GM18508 (cell line): ENCODE measurements at regions not wholly inside any gene's neighbourhood (a gene's known extent, or its start where the extent isn't known, plus 50 kb on each side); places are given as distances from the start of the nearest gene placed in this dataset.

Experiments
- ATAC-seq: cut with Tn5 transposase; IDR thresholded peaks from one replicate; pipeline ENCODE4 v1.9.1; 2021; ENCODE audit warnings: moderate number of reproducible peaks; ENCODE audit not compliant: insufficient read depth, unreplicated experiment

DNA sequence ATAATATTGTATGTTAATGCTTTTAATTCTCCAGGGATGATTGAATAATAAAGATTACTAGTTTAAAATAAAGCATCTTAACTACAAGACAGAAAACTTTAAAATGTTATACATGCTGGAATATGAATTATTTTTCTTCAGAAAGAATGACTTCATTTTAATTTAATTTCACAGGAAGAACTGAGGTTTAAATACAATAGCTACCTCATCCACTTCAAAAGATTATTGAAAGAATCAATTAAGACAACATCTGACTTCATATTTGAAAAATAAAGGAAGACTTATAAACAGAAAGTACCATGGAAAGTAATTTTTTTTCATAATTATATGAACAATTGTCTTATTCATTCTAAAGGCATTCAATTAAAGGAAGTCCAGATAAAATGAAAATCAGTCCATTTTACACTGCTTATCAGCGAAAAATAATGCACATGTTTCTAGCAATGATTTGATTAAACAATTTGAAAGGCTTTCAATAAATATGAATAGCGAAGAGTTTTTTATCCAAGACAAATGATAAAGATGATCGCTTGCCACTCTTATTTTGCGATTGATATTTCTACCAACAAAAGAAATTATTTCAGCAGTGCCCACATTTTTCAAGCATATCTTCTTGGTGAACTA lies 368.5 kb upstream of the OPRM1 start:
- no peak for ATAC-seq

DNA sequence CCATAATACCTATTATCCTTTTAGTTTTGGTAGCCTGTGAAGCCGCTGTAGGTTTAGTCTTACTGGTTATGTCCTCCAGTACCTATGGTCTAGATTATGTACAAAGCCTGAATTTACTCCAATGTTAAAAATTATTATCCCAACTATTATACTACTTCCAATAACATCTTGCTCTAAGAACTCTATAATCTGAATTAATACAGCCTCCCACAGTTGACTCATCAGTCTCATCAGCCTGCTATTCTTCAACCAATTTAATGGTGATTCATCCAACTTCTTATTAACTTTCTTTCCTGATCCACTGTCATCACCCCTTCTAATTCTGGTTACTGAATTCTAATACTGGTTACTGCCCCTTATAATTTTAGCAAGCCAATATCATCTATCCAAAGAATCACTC lies 370.3 kb upstream of the OPRM1 start:
- ATAC-seq: no peak

DNA sequence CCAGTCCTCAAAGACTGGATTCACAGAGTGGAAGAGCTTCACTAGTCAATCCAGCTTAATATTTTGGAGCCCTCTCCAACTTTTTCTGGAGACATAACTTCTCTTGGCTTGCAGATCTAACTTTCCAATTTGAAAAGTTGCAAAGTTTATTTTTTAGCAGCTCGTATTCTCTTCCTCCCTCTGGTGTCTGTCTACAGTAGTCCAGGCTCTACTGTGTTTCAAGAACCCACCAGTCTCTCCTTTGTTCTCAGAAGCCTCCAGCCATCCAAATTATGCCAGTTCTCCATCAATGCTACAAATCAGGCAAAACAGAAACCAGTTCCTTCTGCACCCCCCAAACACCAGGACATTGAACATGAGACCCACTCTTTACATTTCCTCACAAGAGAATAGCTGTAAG lies 376.1 kb upstream of the OPRM1 start:
- ATAC-seq: no peak

DNA sequence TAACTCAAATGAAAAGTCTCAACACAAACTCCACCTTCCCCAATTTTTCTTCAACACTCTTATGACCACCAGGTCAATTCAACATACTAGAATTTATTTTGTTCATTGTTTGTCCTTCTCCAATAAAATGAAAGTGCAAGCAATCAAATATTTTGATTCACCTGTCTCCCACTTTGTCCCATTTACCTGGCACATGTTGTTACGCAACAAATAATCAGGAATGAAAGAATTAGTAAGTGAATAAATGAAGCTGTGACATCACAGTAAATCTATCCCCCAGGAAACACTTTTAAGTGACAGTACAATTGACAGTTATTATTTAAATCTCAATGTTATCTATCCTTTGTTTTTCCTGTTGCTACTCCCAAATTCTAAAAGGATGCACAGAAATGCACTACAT lies 393.7 kb upstream of the OPRM1 start:
- ATAC-seq: no peak

DNA sequence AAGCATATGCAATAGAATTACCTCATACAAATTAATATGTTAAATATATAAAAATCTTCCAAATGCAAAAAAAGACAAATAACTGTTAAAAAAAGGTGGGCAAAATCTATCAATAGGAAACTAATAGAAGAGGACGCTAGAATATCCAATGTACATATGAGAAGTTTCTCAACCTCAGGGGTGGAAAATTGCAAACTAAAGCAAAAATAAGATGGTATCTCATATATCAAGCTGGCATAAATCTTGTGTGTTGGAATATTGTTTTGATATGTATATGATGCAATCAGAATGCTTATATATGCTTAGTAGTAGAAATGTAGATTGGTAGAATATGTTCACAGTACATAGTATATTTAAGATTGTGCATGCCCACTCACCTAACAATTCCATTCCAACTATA lies 395.0 kb upstream of the OPRM1 start:
- ATAC-seq: no peak

DNA sequence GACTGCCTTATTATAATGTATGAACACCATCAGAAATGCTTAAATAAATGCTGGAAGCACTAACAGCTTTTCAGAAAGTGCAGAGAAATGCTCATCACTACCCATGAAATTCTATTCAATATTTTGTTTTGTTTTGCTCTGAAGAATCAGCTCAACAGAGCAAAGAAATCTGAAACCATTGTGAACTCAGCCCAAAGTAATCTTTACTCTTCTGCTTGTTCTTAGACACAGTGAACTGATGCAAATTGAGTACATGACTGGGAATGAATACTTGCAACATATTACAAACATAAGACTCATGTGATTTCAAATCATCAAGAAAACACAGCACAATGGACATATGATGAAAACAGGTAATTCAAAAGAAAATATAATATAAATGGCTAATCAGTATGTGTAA lies 404.6 kb upstream of the OPRM1 start:
- no peak for ATAC-seq

DNA sequence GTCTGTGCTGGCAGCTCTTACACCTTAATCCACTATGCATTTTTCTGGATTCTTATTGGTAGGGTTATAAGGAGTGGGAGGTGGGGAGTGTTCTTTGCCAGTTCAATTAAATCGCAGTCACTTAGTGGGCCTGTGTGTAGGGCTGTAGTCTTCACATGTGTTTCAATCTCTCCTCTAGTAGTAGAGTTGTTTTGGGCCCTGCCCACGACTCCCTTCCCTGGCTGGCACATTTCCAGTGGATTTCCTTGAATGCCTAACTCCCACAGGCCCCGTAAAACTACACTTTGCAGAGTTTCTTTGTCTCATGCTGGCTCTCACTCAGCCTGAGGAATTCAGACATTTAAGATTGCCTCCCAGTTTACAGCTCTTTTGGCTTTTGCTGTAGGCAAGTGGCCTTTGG lies 414.0 kb upstream of the OPRM1 start:
- no peak for ATAC-seq

DNA sequence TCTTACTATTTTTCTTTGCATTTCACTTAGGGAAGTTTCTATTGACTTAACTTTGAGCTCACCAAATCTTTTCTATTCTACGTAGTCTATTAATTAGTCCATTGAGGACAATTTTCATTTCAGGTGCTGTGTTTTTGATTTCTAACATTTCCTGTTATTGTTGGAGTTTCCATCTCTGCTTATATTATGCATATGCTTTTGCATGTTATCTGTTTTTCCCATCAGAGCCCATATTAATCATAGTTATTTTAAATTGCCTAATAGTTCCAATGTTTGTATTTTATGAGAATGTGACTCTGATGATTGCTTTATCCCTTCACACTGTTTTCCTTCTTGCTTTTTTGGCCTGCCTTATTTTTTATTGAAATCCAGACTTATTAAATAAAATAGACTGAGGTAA lies 414.5 kb upstream of the OPRM1 start:
- ATAC-seq: no peak

DNA sequence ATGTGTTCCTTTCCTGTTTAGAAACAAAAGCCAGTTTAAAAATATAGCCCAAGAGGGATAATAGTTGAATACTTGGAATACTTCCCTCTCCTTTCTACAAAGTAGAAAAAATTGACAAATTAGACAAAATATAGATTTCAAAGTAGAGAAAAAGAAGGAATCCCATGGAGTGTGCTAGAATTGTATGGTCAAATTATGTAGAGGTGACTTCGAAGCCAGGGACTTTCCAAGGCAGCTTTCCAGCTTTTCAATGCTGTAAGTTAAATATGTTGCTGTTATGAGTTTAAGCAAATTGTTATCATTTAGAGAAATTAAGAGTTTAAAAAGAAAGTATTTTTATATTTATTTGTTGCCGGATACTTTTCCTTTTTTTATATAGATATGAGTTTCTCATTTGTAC lies 415.5 kb upstream of the OPRM1 start:
- ATAC-seq: no peak

DNA sequence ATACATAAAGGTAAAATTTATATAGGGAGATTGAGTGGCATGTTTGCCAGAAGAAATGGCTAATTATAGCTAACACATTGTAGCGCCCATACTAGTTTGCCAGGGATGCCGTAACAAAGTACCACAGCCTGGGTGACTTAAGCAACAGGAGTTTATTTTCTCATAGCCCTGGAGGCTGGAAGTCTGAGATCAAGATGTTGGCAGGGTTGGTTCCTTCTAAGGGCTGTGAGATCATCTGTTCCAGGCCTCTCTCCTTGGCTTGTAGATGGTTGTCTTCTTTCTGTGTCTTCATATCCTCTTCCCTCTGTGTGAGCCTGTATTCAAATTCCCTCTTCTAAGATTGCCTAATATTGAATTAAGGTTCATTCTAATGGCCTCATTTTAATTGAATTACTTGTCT lies 417.5 kb upstream of the OPRM1 start:
- ATAC-seq: no peak

DNA sequence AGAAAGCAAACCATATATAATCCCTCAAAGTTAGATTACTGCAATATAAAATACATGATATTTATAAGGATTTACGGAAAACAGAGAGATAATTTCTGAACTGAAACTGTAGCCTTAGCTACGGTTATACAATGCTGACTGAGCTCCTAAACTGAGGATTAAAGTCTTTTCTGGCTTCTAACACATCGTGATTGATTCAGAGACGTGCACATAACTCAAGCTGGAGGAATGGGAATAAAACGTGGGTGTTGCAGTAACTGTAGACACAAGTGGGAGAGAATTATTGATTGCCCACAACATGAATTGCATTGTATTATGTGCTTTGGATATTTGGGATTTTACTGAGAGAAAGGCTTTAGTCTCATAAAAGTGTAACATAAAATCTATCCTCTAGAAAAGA lies 418.0 kb upstream of the OPRM1 start:
- no peak for ATAC-seq

DNA sequence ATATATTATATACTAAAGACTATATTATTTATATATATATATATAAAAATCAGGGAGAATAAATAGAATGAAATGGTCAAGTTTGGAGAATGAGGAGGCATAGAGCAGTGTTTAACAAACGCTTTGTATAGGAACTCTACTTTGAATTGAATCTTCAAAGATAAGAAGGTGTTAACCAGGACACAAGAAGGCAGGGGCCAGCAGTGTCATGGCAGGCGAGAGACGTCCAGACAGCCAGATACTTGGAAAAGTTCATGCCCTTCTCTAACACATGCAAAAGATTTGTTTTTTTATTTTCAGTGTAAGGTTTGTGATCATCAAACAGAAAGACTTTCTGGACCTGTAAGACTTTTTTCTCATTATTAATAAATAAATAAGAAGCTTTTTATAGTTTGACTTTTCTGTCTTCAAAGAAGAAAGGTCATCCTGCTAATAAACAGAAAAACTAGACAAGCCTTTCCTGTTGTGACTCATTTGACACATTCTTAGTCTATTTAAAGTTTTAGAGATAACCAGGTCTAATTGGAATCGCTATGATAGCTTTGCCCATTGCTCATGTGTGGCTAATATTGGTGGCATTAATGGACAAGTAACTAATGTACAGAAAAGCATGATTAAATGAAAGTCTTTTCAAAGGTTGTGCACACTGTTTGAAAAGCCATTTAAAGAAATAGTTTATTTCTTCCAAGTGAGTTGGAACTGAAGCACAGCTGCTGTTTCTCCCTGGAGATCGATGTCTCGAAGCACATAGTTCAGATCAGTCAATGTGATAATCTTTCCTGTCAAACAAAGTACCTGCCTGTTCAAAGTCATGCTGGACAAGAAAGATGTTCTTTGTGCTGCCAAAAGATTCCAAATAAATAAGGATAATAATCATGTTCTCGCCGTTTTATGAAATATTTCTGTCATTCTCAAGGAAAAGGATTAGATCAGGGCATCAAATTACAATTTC lies 420.4 kb upstream of the OPRM1 start:
- ATAC-seq: no peak

DNA sequence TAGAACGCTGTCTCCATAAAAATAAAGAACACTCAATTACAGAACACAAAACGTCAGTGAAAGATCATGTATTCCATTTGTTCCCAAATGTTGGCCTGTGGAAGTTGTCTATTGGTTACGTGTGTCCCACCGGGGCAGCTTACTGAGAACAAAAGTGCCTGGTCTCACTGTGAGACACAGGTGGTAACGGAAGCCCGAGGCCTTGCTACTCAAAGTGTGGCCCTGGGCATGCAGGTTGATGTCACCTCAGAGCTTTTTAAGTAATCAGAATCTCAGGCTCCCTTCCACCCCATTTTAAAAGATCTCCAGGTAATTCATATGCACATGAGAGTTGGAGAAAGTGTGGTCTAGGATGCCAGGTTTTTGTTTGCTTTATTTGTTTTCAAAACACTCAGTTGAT lies 422.5 kb upstream of the OPRM1 start:
- ATAC-seq: no peak

DNA sequence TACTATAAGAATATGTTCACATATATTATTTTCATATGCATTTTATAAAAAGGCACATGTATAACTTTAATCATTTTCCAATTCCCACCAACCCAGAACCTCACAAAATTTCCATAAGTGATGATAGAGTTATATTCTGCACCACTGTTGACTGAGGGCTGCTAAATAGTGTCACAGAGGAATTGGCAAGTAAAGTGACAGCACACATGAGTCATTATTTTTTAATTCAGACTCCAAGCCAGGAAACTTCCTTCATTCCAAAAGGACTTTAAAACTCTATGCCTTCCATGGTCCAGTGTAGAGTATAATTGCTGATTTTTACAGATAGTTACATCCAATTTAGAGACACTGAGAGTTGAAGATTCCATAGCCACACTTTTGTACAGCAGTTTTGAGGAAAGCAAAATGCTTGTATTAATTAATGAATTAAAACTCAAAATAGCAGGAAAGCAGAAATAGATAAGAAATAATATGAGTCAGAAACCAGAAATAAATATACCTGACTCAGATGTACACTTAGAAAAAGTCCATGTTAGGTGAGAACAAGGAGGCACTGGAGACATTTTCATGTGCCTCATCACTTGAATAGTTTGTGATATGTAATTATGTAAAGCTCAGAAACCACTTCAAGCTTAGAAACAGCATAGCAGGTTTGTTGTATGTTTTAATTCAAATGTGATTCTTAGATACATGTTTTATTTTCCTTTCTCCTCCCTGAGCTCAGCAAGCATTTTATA lies 425.2 kb upstream of the OPRM1 start:
- no peak for ATAC-seq

DNA sequence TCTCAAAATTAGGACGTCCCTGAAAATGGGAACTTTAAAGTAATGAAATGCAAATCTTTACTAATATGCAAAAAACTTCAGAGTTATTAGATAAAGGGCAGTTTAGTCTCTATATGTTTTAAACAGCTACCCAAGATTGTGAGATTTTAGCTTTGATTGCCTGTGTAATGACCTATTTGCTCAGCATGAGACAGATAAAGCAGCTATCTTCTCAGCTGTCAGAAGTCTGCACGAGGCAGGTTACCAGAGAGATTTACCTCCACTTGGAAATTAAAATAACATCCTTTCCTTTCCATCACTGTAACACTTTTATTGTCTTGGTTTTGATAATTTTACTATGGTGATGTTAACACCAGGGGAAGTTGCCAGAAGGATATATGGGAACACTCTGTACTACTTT lies 436.6 kb upstream of the OPRM1 start:
- ATAC-seq: no peak

DNA sequence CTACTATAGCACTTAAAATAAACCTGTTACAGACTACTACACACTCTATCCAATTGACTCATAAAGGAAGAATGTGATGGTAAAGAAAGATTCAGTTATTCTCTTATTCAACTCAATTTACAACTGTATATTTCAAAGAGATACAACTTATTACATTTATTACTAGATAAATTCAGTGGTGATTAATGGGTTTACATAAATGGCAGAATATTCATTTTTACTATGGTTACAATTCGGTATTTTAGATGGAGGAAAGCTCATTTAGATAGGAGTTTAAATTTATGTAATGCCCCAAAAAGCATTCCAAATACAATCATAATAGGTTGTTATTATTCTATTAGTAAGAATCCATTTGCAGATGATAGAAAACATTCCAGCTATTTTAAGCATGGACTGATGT lies 439.1 kb upstream of the OPRM1 start:
- ATAC-seq: no peak

DNA sequence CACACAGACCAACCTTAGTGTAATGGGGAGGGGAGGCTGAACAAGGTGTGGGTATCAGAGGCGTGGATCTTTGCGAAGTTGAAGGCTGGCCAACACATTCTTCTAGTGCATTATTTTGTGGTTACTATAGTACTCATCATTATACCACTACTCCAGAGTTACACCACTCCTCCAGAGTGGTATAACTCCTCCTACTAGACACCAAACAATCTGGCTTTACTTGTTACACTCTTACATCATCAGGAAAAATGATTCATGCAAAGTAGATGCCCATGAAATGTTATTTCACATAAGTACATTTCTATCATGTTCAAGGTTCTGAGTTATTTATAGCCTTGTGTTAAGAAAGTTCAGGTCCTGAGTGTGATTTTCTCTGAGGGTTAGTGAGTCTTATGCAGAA lies 443.1 kb upstream of the OPRM1 start:
- ATAC-seq: no peak

DNA sequence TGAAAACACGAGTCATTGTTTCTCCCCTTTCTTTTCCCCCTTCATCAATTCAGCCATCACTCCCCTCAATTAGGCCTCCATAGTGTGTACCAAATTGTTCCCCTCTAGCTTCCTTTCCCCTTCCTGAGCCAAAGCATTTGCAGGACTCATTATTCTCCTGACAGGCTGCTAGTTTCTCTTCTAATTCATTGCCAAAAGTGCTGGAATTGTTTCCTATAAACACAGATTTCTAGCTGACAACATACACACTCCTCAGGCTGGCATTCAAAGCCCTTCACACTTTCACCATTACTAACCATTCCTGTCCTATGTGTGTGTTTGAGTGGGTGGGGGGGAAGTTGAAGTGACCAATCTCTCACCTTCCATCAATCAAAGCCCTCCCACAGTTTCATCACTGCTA lies 444.2 kb upstream of the OPRM1 start:
- no peak for ATAC-seq

DNA sequence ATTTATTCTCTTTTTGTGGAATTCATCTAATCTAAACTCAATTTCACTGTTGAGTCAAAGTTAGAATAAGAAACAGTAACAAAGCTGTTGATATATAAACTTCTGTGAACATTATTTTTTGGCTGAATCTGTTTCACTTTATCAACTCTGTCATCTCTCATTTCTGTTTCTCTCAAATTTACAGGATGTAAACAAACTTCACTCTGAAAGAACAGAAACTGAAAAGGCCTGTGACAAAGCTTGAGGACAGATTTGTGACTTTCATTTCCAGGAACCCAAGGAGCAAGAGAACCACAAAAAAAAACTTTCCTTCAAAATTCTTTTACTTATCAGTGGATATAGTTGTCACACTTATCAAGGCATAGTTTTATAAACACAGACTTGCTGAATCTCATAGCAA lies 447.9 kb upstream of the OPRM1 start:
- no peak for ATAC-seq

DNA sequence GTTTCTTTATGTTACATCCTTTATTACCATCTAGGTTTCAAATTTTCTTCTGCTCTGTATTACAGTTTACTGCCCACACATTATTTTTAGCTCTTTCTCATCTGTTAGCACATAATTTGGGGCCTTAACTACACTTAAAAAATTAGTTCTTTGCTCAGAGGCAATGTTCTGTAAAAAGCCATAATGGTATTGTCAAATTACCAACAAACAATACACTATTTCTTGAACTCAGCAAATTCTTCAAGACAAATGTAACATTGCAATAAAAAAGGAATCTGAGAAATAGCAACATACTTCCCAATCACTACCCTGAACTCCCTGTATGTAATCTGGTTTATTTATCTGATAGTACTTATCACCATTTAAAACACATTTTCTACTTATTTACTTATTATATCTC lies 448.6 kb upstream of the OPRM1 start:
- ATAC-seq: no peak

DNA sequence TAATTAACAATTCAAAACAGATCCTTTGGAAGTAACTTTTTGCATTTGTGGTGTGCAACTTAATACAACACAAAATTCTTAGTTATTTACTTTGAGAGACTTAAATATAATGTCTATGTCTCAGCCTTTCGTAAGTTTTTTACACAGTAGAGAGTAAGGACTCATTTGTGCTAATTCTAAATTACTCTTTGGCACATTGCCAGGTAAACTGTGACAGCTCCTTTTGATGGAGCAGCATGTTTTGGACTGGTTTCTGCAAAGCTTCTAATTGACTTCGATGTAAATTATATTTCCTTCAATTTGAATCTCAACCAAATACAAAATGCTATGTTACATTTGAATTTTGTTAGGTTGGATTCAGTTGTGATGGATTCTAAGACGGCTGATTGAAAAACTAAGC lies 450.7 kb upstream of the OPRM1 start:
- no peak for ATAC-seq
